Uterus (tissue), 2 donors: ENCODE measurements at regions not wholly inside any gene's neighbourhood (a gene's known extent, or its start where the extent isn't known, plus 50 kb on each side); places are given as distances from the start of the nearest gene placed in this dataset.

ENCODE experiments used
- POLR2A ChIP-seq, 2 donors: fragments of 450-650 bp; IDR thresholded peaks; one replicate each; pipeline ENCODE4 v1.6.1; 2016; ENCODE audit warnings: antibody characterized with exemption in 2 of 2, mild to moderate bottlenecking in 1 of 2, moderate library complexity in 1 of 2
- TF ChIP-seq, protein P1 (sequence below), 4 experiments: fragments of 200-600 bp in 2 of 4; fragments of 450-650 bp in 2 of 4; sonication (generic) in 2 of 4; IDR thresholded peaks; one replicate each; pipeline ENCODE4 v1.5.1; 2016 to 2019; ENCODE audit warnings: antibody characterized with exemption in 4 of 4, mild to moderate bottlenecking in 2 of 4, moderate library complexity in 1 of 4

DNA sequence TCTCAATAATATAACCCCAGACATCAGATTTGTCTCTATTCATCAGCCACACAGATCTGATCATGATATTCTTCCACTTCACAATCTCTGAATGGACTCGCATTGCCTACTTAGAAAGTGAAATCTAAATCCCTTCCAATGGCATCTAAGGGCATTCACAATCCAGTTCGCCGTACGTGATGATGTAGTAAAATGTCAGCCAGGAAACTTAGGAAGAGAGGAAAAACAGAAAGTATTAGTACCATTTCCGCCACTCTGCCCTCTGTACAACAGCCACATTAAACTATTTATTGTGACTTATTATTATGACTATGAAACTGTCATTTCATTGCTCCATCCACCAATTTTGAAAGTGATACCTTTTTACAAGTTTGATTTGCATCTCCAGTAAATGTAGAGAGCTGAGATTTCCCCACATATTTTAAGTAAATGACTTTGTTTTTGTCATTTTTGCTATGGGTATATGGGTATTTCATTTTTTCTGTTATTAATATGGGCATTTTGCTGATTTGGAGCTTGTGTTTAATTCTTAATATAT, 69.4 kb upstream of the SMIM36 start:
- TF ChIP-seq, protein P1, sequence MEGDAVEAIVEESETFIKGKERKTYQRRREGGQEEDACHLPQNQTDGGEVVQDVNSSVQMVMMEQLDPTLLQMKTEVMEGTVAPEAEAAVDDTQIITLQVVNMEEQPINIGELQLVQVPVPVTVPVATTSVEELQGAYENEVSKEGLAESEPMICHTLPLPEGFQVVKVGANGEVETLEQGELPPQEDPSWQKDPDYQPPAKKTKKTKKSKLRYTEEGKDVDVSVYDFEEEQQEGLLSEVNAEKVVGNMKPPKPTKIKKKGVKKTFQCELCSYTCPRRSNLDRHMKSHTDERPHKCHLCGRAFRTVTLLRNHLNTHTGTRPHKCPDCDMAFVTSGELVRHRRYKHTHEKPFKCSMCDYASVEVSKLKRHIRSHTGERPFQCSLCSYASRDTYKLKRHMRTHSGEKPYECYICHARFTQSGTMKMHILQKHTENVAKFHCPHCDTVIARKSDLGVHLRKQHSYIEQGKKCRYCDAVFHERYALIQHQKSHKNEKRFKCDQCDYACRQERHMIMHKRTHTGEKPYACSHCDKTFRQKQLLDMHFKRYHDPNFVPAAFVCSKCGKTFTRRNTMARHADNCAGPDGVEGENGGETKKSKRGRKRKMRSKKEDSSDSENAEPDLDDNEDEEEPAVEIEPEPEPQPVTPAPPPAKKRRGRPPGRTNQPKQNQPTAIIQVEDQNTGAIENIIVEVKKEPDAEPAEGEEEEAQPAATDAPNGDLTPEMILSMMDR (IDR thresholded peaks at IDR 0.05) = no peak
- no peak for TF ChIP-seq POLR2A (IDR thresholded peaks at IDR 0.05)
